NT2/D1 (cell line): ENCODE measurements at regions not wholly inside any gene's neighbourhood (a gene's known extent, or its start where the extent isn't known, plus 50 kb on each side); places are given as distances from the start of the nearest gene placed in this dataset.

Experiments used
- SUZ12 ChIP-seq: IDR thresholded peaks from 2 replicates; pipeline ENCODE4 v1.6.1; 2011; ENCODE audit not compliant: insufficient read length, insufficient read depth; ENCODE audit errors: extremely low read depth
- YY1 ChIP-seq: IDR thresholded peaks from 2 replicates; pipeline ENCODE4 v1.6.1; 2011; ENCODE audit not compliant: insufficient read length, insufficient read depth
- ZNF274 ChIP-seq: IDR thresholded peaks from 2 replicates; pipeline ENCODE4 v1.6.1; 2011; ENCODE audit warnings: mild to moderate bottlenecking, low read depth, low read length

DNA sequence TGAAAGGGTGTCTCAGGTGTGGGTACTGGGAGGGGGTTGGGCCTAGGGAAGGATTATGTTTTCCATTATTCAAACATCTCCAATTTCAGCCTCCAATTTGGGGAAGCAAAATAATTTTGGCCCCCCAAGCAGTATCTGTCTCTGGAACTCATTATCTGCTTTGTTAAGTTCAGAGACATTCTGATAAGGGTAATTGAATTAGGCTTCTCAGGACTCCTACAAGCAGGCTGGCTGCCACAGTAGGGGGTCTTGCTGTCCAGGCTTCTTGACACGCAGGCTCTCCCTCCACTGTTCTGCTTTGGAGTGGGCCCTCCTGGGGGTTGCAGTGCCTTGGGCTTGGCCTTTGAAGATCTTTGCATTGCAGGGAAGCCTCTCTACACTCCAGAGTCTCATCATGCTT is 108.1 kb upstream of the SIX2 start:
- no peak for TF ChIP-seq ZNF274
- TF ChIP-seq YY1, result no peak
- TF ChIP-seq SUZ12, result no peak
